ENCODE measurements at regions not wholly inside any gene's neighbourhood (a gene's known extent, or its start where the extent isn't known, plus 50 kb on each side); places are given as distances from the start of the nearest gene placed in this dataset.

- no peak for DNase-seq
Measured at GRCh38 chr18:72342933-72343332, 201.2 kb downstream of the CBLN2 start.

- no peak for DNase-seq
Measured at GRCh38 chr18:72339976-72340375, 204.2 kb downstream of the CBLN2 start.

GRCh38 chr18:72336786-72337185 lies 207.4 kb downstream of the CBLN2 start:
- no peak for DNase-seq

GRCh38 chr18:72329533-72329932 lies 214.6 kb downstream of the CBLN2 start:
- no peak for DNase-seq

GRCh38 chr18:72325307-72325706 lies 218.8 kb downstream of the CBLN2 start:
- DNase-seq, result no peak

- no peak for DNase-seq
Measured at GRCh38 chr18:72324677-72325076, 219.5 kb downstream of the CBLN2 start.

GRCh38 chr18:72316497-72316896 lies 227.6 kb downstream of the CBLN2 start:
- no peak for DNase-seq

GRCh38 chr18:72283148-72283925 lies 260.8 kb downstream of the CBLN2 start:
- no peak for DNase-seq

GRCh38 chr18:72273025-72273424 lies 271.1 kb downstream of the CBLN2 start:
- DNase-seq, result no peak

GRCh38 chr18:72261590-72261989 lies 282.6 kb downstream of the CBLN2 start:
- DNase-seq, result no peak

GRCh38 chr18:72246076-72246475 lies 298.1 kb downstream of the CBLN2 start:
- no peak for DNase-seq

GRCh38 chr18:72235422-72235821 lies 308.7 kb downstream of the CBLN2 start:
- no peak for DNase-seq

GRCh38 chr18:72233106-72233505 lies 311.0 kb downstream of the CBLN2 start:
- DNase-seq, result no peak

- no peak for DNase-seq
Measured at GRCh38 chr18:72232644-72233043, 311.5 kb downstream of the CBLN2 start.

GRCh38 chr18:72225958-72226357 lies 318.2 kb downstream of the CBLN2 start:
- DNase-seq, result no peak

- DNase-seq, result no peak
Measured at GRCh38 chr18:72223733-72224132, 320.4 kb downstream of the CBLN2 start.

- no peak for DNase-seq
Measured at GRCh38 chr18:72208920-72209676, 335.0 kb downstream of the CBLN2 start.

- DNase-seq, result no peak
Measured at GRCh38 chr18:72207280-72207679, 336.9 kb downstream of the CBLN2 start.

GRCh38 chr18:72206814-72207213 lies 337.3 kb downstream of the CBLN2 start:
- DNase-seq, result no peak

- DNase-seq, result no peak
Measured at GRCh38 chr18:72201032-72201431, 343.1 kb downstream of the CBLN2 start.

- DNase-seq, result no peak
Measured at GRCh38 chr18:72197591-72197990, 346.6 kb downstream of the CBLN2 start.

GRCh38 chr18:72194072-72194471 lies 350.1 kb downstream of the CBLN2 start:
- no peak for DNase-seq

- DNase-seq, result no peak
Measured at GRCh38 chr18:72187956-72188355, 356.2 kb downstream of the CBLN2 start.

GRCh38 chr18:72181241-72181764 lies 362.8 kb downstream of the CBLN2 start:
- no peak for DNase-seq
